GM21367 (cell line): ENCODE measurements at regions not wholly inside any gene's neighbourhood (a gene's known extent, or its start where the extent isn't known, plus 50 kb on each side); places are given as distances from the start of the nearest gene placed in this dataset.

ENCODE experiments used
- ATAC-seq: cut with Tn5 transposase; IDR thresholded peaks from one replicate; pipeline ENCODE4 v1.9.1; 2021; ENCODE audit not compliant: unreplicated experiment

DNA sequence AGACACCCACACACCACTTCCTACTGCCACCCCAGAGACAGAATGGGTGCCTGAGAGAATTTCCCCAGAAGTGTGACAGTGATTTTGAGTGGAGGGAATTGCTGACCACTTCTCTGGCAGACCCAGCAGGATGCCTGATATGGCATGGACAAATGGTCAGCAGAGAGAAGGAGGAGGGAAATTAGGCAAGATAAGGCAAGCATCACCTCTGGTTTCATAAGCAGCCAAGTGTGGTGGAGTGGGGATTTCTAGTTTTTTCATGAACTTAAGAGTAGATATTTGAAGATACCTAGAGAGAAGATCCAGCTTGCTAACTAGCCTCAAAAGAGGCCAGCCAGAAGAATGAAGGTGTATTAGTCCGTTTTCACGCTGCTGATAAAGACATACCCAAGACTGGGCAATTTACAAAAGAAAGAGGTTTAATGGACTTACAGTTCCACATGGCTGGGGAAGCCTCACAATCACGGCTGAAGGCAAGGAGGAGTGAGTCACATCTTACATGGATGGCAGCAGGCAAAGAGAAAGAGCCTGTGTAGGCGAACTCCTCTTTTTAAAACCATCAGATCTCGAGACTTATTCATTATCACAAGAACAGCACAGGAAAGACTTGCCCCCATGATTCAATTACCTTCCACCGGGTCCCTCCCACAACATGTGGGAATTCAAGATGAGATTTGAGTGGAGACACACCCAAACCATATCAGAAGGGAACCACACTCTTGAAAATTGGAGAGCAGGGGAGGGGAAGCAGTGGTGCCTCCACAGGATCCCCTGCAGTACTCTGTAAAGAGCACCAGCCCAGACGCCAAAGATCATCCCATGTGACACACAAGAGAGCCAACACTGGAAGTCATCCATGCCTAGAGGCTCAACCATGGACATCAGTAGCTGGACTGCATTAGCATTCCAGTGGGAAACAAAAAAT, 64.2 kb downstream of the RBM43 start:
- no peak for ATAC-seq

- no peak for ATAC-seq
Measured at GRCh38 chr2:151193576-151193975, 68.1 kb downstream of the RBM43 start.

GRCh38 chr2:151192681-151193080, 69.0 kb downstream of the RBM43 start:
- ATAC-seq, result no peak

DNA sequence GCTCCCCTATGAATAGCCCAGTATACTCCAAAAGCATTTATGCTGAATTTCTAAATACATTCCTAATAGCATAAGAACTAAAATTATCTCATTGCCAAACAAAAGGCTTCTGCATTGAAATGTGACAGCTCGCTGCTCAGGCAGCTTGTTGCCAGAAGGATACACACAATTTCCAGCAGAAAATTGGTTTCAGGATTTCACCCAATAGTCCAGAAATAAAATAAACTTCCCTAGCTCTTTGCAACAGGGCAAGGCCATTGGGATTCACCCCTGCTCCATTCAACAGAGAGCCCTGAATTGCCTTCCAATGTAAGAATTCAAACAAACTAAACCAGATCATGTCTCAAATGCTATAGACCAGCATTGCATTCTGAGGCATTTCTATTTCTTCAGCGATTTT, 70.7 kb downstream of the RBM43 start:
- ATAC-seq, result no peak

- ATAC-seq, result no peak
Measured at GRCh38 chr2:151189125-151189524, 72.5 kb downstream of the RBM43 start.

DNA sequence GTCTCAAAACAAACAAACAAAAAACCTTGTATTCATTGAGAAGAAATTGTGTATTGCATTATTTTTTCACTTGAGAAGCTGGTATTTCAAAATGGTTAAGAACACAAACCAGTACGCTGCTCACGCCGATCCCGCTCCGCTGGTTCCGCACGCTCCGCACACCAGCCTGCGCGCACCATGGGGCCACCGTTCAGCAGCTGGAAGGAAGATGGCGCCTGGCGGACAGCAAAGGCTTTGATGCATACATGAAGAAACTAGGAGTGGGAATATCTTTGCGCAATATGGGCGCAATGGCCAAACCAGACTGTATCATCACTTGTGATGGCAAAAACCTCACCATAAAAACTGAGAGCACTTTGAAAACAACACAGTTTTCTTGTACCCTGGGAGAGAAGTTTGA, 75.7 kb downstream of the RBM43 start:
- no peak for ATAC-seq

- ATAC-seq, result no peak
Measured at GRCh38 chr2:151182899-151183809, 78.5 kb downstream of the RBM43 start.

DNA sequence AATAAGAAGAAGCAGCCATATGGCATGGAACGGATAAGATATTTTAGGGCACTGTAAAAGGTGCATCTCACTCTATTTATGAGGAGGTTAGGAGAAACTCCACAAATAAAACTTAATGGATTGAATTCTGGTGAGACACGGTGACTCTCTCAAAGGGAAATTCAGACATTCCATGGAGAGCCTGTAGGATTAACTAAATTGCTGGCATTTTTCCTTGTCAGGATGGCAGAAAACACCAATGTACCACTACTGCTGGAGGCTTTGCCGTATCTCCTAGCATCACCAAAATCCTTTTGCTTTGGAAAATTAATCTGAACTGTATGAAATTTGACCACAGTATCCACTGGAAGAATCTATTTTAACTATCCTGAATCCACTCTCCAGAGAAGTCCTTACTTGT, 79.3 kb downstream of the RBM43 start:
- ATAC-seq, result no peak

DNA sequence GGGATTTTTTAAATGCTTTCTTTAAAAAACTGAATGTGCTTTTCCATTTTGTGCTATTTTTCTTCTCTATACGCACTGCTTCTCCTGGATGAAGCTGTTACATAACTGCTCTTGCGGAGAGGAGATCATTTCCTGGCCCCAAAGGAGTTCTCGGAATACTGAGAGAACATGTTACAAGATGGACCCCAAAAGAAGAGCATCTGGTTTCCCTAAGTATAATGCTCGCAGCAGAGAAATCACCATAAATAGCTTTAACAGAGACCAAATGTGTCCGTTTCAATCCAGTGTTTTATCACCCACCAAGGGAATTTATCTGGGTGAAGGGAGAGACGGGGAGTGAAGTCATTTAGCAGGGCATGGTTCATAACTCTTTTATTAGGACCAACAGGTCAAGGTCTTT, 80.1 kb downstream of the RBM43 start:
- ATAC-seq, result no peak

GRCh38 chr2:151180123-151180522, 81.5 kb downstream of the RBM43 start:
- no peak for ATAC-seq

DNA sequence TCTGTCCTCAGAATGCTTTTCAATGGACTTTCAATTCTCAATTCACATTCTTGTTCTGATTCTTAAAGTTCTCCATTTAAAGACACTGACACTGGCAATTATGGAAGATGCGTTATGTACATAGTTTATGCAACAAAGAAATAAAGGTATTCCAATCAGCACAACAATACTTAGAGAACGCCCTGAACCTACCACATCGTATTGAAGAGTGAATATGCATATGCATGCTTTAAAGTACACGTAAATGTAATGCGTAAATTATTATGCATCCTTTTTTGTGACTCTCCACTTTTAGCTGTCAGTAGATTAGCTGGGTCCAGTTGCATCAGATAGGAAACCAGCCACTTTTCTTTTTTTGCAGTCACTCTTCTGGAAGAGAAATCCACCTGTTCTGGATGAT, 83.5 kb downstream of the RBM43 start:
- ATAC-seq, result no peak

DNA sequence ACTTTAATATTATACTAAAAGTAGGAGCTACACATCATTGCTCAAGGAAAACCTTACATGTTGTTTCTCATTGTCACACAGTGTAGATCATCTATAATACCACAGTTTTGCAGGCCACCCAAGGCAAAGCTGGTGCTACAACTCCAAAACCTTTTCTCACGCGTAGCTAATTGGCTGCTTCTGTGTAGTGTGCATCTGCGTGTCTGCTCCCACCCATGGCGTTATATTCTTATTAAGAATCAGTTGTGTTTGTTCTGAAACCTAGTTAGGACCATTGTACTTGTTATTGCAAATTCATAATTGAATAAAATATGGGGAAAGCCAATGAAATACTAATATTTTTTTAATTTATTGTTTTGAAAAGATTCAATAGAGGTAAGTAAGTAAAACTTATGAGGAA, 83.9 kb downstream of the RBM43 start:
- ATAC-seq, result no peak

DNA sequence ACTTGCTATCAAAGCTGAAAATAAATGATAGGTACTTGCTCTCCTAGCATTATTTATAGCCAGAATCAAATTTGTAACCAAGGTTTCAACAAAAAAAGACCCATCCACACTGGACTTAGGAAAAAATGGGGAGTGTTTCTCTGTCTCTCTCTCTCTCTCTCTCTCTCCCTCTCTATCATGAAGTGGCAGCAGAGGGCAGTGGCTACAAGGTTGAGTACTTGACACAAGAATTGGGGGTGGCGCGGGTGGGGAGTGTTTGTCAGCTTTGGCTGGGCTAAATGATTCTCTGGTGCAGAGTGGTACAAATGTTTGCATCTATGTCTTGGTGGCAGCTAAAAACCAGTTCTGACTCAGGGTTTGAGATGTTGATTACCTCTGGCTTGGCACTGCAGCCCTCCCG, 85.0 kb downstream of the RBM43 start:
- no peak for ATAC-seq

DNA sequence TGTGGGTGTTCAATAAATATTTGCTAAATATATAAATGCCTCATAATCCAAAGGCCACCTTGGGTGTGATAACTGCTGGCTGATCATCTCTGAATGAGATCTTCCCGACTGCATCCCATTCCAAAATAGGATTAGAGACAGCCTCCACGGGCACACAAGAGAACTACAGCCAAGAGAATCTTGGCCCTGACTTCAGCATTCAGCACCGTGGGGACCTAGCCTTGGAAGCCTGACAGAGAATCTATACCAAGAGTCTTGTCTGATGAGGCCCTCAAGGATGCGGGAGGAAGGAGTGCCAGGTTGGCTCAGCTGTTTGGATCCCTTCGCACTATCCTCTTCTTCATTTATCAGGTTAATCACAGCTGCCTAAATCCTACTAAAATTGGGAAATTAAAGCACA, 85.8 kb downstream of the RBM43 start:
- ATAC-seq, result no peak

DNA sequence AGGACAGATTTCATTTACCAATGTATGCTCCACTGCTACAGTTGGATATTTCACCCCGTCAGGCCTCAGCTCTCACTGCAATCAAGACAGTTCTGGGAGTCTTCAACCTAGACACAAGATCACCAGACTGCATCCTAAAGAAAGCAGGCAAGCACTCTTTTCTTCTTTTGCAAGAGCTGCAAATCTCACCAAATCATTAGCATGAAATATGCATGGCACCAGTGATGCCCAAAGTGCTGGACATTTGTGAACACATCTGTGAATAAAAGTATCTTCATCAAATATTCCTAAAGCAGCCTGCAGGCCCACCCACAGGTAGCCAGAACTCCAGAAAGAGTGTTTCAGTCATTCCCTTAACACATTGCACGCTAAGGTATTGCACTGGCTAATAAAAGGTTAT, 87.5 kb downstream of the RBM43 start:
- no peak for ATAC-seq

DNA sequence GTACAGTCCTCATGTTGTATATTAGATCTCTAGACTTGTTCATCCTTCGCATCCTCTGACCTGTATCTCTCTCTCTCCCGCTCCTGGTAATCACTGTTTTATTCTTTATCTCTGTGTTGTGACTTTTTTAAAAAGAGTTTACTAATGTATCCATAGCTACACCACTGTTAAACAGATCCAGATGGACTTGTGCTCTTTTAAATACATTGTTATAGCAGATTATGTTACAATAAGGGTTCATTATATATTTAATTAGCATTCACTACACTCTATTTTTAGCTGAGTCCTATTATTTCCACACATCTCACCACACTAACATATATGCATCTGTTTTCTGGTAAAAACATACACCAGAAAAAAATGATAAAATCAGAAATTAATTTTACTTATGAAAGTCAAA, 90.5 kb downstream of the RBM43 start:
- ATAC-seq, result no peak

DNA sequence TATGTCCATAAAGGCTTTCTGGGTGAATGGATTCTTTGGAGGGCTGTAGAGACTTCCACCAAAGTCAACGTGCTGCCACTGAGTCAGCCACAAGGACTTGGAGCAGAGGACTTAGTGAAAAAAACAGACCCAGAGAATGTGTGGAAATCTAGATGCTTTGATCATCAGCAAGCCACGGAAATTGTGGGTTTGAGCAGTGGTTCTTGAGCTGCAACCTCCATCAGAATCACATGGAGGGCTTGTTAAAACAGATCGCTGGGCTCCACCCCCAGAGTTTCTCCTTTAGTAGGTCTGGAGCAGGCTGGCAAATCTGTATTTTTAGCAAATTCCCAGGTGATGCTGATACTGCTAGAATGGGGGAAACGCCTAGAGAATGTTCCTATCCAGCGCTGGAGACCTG, 95.3 kb downstream of the RBM43 start:
- ATAC-seq, result no peak

DNA sequence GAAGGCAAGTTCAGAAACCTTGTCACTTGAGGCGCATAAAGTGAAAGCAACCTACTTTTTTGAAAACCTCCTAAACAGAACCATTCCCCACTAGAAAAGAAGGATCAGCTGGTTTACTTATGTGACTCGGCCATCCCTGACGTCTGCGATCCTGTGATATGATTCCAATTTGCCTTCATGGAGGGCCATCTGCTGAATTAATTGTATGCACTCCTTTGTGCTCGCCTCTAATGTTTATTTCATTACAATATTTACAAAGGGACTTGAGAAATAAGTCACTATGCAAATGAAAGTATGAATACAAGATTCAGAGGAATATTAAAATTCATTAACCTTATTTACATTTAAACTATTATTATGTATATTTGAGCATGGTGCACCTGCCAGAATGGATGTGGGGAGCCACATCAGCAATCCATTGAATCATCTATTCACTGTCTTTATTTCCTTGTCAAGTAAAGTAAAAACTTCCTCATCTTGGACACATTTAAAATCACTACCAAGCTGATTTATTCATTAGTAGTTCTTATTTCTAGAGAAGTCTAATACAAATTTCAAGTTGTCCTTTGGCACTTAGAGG, 96.5 kb downstream of the RBM43 start:
- ATAC-seq, result no peak

- no peak for ATAC-seq
Measured at GRCh38 chr2:151161821-151162551, 99.7 kb downstream of the RBM43 start.

DNA sequence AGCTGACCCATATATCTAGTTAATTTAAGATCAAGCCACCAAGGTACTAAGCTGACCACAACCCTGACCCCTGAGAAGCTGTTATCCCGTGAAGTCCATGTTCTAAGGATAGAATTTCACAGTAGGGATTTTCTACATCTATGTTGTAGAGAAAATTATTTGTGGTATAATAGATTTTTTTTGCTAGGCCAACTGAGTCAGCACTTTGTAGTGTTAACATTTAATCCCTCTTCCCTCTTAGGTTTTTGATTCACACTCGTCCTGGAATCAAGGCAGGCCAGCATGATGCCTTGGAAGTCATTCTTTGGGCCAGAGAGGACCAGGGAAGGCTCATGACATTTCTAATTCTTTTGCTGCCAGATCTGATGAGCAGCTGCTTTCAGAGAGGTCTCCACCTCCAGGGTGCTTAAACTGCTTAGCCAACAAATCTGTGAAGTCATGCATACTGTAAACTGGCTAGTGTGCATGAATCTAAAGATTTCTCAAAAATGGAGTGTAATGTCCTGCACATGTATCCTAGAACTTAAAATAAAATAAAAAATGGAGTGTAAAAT, 102.5 kb downstream of the RBM43 start:
- ATAC-seq, result no peak
